ENCODE measurements at regions not wholly inside any gene's neighbourhood (a gene's known extent, or its start where the extent isn't known, plus 50 kb on each side); places are given as distances from the start of the nearest gene placed in this dataset.

- no peak for DNase-seq
- Histone ChIP-seq H3K27ac (no peak overlapping the region), H3K9me3 (no peaks in the 10 kb centered on the region), H3K9ac (ENCODE audit: low read depth in 2 of 2, low read length in 2 of 2) (no peak overlapping the region), H3K4me1 (no peaks in the 10 kb centered on the region), H3K27me3 (no peaks in the 10 kb centered on the region), H3K36me3 (no peaks in the 10 kb centered on the region), H3K4me3 (no peak overlapping the region)
- intact Hi-C loops (cut with DNase I) = no loop called here
- TF ChIP-seq CTCF (IDR thresholded peaks at IDR 0.05) = no peak
Measured at GRCh38 chr16:5895976-5896375, 798.4 kb upstream of the EEF2KMT start.

- Histone ChIP-seq H3K4me3 (no peak overlapping the region), H3K36me3 (no peaks in the 10 kb centered on the region), H3K27ac (no peak overlapping the region), H3K27me3 (no peaks in the 10 kb centered on the region), H3K4me1 (no peaks in the 10 kb centered on the region), H3K9me3 (no peaks in the 10 kb centered on the region), H3K9ac (ENCODE audit: low read depth in 2 of 2, low read length in 2 of 2) (no peak overlapping the region)
- TF ChIP-seq CTCF (IDR thresholded peaks at IDR 0.05) = no peak
- DNase-seq = no peak
- intact Hi-C loops (cut with DNase I) = no loop called here
Measured at GRCh38 chr16:5895137-5895536, 797.5 kb upstream of the EEF2KMT start.

DNA sequence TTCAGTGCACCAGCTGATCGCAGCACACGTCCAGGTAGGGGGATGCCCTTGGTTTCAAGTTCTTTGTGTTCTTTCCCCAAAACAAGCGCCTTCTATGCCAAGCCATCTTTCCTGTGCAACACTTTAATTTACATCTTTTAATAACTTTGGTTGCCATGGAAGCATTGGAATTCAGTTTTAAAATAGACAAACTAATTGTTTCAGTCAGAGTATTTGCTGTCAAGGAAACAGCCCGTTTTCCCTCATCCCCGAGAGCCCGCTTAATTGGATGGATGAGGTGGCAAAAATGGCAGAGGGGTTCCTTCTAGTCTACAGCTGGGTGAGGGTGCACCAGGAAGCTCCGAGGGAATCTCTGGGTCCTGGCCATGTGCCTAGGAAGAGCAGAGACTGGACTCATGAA, 793.7 kb upstream of the EEF2KMT start:
- intact Hi-C loops (cut with DNase I) = no loop called here
- no peak for DNase-seq
- no peak for TF ChIP-seq CTCF (IDR thresholded peaks at IDR 0.05)
- no peaks in the 10 kb centered on the region for H3K27me3 ChIP-seq
- no peak overlapping the region for H3K9ac ChIP-seq (ENCODE audit: low read depth in 2 of 2, low read length in 2 of 2)
- H3K36me3 ChIP-seq = no peaks in the 10 kb centered on the region
- no peak overlapping the region for H3K27ac ChIP-seq
- H3K4me1 ChIP-seq = no peaks in the 10 kb centered on the region
- no peaks in the 10 kb centered on the region for H3K9me3 ChIP-seq
- no peak overlapping the region for H3K4me3 ChIP-seq

GRCh38 chr16:5885521-5885920, 787.9 kb upstream of the EEF2KMT start:
- Histone ChIP-seq H3K27me3 (no peaks in the 10 kb centered on the region), H3K36me3 (no peaks in the 10 kb centered on the region), H3K4me3 (no peak overlapping the region), H3K9me3 (no peaks in the 10 kb centered on the region), H3K4me1 (no peaks in the 10 kb centered on the region), H3K27ac (no peak overlapping the region), H3K9ac (ENCODE audit: low read depth in 2 of 2, low read length in 2 of 2) (no peak overlapping the region)
- no peak for TF ChIP-seq CTCF (IDR thresholded peaks at IDR 0.05)
- intact Hi-C loops (cut with DNase I) = no loop called here
- DNase-seq = no peak

DNA sequence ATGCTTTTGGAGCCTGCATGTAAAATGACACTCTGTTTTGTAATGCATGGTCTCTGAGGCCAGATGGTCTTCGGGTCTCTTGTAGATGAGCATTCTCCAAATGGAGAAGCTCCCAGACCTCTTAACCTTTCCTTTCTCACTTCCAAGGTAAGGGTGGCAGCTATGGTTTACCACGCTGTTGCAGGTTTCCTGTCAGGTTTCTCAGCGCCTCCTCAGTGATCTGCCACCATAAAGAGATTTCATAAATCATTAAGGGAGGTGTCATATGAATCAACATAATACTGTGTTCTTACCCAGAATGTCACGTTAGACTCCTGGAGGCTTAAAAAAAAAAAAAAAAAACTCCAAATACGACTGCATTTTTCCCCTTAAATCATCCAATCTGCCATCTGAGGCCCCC, 787.4 kb upstream of the EEF2KMT start:
- no peaks in the 10 kb centered on the region for H3K36me3 ChIP-seq
- intact Hi-C loops (cut with DNase I) = no loop called here
- H3K27me3 ChIP-seq = no peaks in the 10 kb centered on the region
- no peaks in the 10 kb centered on the region for H3K4me1 ChIP-seq
- DNase-seq = no peak
- H3K4me3 ChIP-seq = no peak overlapping the region
- no peak overlapping the region for H3K9ac ChIP-seq (ENCODE audit: low read depth in 2 of 2, low read length in 2 of 2)
- H3K9me3 ChIP-seq = no peaks in the 10 kb centered on the region
- no peak overlapping the region for H3K27ac ChIP-seq
- TF ChIP-seq CTCF (IDR thresholded peaks at IDR 0.05) = no peak

DNA sequence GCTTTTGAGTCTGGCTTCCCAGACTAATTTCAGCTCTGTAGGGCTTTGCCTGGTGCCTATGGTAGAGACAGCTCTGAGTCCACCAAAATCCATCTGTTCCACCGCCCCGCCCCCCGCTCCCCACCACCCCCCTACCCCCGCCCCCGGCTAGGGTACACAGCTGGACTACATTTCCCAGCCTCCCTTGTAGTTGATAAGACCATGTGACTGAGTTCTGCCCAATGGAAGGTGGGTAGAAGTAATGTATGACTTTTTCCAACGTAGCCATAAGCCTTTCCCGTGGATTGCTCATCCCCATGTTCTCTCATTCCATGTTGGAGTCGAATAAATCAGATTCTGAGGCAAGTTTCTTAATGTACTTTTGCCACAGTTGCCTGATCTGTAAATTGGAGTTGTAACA, 786.7 kb upstream of the EEF2KMT start:
- Histone ChIP-seq H3K9me3 (no peaks in the 10 kb centered on the region), H3K9ac (ENCODE audit: low read depth in 2 of 2, low read length in 2 of 2) (no peak overlapping the region), H3K27me3 (no peaks in the 10 kb centered on the region), H3K4me1 (no peaks in the 10 kb centered on the region), H3K36me3 (no peaks in the 10 kb centered on the region), H3K27ac (no peak overlapping the region), H3K4me3 (no peak overlapping the region)
- no peak for DNase-seq
- no peak for TF ChIP-seq CTCF (IDR thresholded peaks at IDR 0.05)
- intact Hi-C loops (cut with DNase I) = no loop called here

All from colonic mucosa (tissue), 4 donors.